ENCODE measurements at regions not wholly inside any gene's neighbourhood (a gene's known extent, or its start where the extent isn't known, plus 50 kb on each side); places are given as distances from the start of the nearest gene placed in this dataset.

DNA sequence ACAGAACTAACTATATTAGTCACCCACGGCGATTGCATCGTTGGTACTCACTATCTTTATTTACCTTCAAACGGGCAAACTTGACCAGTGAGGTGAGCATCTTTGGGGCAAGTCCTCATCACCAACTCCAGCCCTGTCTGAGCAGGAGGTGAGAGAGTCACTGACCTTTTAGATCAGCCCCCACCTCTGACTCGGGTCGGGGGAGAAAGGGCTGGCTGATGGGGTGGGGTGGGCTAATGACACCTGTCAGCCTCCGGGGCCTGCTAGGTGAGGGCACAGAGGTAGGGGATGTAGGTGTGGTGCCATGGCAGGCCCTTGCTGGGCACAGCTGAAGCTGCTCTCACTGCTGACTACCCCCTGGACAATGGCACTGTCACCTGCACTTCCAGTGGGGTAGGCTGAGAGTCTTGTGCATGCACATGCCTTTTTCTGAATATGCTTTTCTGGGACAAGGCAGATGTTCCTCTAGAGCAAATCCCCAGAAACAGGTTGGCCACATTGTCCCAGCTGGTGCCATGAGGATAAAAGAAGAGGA lies 359.5 kb upstream of the MKI67 start:
- TF ChIP-seq, protein P1, sequence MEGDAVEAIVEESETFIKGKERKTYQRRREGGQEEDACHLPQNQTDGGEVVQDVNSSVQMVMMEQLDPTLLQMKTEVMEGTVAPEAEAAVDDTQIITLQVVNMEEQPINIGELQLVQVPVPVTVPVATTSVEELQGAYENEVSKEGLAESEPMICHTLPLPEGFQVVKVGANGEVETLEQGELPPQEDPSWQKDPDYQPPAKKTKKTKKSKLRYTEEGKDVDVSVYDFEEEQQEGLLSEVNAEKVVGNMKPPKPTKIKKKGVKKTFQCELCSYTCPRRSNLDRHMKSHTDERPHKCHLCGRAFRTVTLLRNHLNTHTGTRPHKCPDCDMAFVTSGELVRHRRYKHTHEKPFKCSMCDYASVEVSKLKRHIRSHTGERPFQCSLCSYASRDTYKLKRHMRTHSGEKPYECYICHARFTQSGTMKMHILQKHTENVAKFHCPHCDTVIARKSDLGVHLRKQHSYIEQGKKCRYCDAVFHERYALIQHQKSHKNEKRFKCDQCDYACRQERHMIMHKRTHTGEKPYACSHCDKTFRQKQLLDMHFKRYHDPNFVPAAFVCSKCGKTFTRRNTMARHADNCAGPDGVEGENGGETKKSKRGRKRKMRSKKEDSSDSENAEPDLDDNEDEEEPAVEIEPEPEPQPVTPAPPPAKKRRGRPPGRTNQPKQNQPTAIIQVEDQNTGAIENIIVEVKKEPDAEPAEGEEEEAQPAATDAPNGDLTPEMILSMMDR (IDR thresholded peaks at IDR 0.05; ENCODE audit: extremely low read depth, missing control alignments): no peak

DNA sequence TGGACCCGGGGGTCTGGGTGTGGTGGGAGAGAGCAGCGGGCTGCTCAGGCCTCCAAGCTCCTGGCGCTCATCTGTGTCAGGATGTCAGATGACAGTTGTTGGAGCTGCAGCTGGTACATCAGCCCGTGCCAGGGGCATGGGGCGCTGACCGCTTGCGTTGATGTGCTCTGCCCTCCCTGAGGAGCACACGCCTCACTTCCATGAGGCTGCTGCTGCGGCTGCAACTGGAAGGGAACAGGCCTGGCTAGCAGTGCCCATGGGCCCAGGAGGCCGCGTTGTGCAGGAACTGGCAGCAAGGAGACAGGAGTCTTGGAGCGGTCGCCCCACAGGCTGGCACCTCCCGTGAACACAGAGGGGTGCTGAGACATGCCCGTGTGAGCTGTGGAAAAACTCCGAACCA lies 361.3 kb upstream of the MKI67 start:
- TF ChIP-seq, protein P1 (IDR thresholded peaks at IDR 0.05; ENCODE audit: extremely low read depth, missing control alignments): no peak
- DNase-seq (ENCODE audit: low spot score): no peak

More for the DNA sequence above, 359.5 kb upstream of the MKI67 start:
- no peak for DNase-seq (ENCODE audit: low spot score)

DNA sequence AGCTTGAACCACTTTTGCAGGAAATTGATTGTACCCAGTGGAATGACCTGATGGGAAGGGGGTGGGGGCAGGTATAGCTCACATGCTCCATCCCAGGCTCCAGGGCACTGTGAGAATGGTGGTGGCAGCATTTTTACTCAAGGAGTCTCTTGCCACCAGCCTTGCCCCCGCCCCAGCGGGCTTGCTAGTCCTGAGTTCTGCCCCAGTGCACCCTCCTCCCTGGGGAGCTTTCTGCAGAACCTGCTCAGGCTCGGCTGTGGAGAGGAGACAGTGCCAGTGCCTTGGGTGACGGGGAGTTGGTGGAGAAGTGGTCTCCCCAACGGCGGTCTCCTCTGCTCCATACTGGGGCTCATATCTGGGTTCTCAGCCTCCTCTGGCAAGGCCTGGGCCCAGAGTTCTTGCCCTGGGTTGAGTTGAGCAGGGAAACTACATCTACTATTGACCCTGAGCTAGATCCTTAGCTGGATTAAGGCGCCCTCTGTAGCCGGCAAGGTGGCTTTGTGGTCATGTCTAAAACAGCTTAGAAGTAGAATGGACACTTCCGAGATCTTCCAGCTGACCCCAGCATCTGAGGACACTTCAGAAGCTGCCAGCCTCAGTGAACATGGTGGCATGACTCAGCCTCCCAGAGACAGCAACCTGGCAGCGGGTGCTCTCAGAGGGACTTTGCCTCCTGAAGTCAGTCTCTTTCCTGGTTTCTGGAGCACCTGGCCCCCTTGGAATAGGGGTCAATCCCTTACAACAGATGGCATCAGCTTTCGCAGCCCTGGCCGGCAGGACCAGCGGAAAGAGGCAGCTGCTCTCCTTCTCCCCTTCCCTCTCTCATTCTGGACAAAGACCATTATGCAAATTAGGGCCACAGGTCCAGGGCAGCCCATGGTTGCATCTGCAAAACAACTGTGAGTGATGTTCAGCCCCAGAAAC lies 363.4 kb upstream of the MKI67 start:
- TF ChIP-seq, protein P1 (IDR thresholded peaks at IDR 0.05; ENCODE audit: extremely low read depth, missing control alignments): no peak
- DNase-seq (ENCODE audit: low spot score): no peak

DNA sequence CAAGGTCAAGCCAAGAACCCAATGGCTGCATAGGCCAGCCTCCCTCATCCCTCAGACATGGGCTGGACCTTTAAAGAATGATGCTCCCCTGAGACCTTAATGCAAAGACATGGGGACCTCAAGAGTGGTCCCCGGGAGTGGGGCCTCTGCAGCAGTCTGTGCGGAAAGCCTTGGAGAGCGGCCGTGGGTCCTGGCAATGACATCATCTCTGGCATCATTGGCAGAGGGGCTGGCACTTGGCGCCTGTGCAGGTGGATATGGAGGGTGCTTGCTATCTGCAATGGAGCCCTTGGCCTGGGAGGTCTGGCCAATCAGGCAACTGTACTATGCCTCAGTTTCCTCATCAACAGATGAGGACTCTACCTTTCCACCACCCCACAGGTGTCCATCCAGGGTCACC lies 365.5 kb upstream of the MKI67 start:
- TF ChIP-seq, protein P1 (IDR thresholded peaks at IDR 0.05; ENCODE audit: extremely low read depth, missing control alignments): no peak

DNA sequence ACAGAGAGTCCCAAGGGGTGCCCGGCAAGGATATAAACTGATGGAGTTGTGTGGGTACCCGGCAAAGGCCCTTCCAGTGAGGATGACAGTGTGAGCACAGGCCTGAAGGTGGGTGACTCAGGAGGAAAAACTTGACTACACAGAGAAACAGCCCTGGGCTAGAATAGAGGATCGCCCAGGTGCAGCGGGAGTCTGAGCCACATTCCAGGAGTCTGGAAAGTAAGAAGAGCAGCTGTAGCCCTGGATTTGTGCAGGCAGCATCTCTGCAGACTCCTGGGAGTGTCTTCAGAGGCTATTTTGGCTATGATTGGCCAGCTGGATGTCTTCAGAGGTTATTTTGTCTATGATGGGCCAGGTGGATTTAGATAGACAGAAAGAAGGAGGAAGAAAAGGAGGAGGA lies 367.6 kb upstream of the MKI67 start:
- TF ChIP-seq, protein P1 (IDR thresholded peaks at IDR 0.05; ENCODE audit: extremely low read depth, missing control alignments): no peak
- no peak for DNase-seq (ENCODE audit: low spot score)

More for the DNA sequence above, 365.5 kb upstream of the MKI67 start:
- no peak for DNase-seq (ENCODE audit: low spot score)

DNA sequence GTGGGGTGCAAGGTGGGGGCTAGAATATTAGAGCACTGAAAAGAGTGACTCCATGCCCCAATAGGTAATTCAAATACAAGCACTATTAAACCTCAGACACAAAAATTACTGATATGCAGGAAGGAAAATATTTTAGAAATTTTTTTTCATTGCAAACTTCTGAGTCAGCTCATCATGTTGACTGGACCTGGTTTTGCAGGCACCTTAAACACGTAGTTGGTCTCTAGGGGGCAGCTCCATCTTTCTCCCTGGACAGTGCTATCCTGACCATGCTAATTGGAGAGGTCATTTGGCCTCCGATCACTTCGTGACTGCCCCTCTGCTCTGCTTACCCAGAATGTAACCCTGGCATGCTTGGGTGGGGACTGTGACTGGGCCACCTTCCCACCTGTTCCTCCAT lies 368.4 kb upstream of the MKI67 start:
- DNase-seq (ENCODE audit: low spot score): no peak
- TF ChIP-seq, protein P1 (IDR thresholded peaks at IDR 0.05; ENCODE audit: extremely low read depth, missing control alignments): no peak

DNA sequence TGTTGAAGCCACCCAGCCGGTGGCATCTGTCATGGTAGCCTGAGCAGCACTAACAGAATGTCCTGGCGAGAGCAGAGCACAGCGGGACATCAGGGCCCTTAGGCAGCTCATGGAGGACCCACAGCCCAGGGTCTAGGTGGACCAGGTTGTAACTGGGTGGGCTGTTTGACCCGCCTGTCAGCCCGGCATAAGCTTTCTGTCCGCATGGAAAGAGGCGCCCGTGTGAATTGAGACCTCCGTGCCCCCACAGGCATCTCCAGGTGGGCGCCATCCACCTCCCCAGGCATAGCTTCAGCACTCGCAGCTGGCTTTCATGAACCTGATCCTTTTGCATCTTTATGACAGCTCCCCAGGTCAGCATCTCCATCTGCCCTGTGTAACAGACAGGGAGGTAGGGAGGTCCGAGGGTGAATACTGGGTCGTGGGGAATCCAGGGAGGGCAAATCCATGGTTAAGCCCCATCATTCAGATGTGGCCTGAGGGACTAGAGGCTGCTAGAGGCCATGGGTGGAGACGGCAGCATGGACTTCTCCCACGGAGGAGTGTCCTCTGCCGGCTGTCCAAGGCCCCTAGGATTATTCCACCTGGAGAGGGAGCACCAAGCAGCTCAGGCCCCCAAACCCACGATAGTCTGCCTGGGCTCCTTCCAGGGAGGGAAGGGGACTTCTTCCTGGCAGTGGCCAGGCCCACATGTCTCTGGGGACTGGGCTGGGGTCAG lies 371.6 kb upstream of the MKI67 start:
- DNase-seq (ENCODE audit: low spot score): no peak
- TF ChIP-seq, protein P1 (IDR thresholded peaks at IDR 0.05; ENCODE audit: extremely low read depth, missing control alignments): no peak
